Panc1 (cell line): ENCODE measurements at regions not wholly inside any gene's neighbourhood (a gene's known extent, or its start where the extent isn't known, plus 50 kb on each side); places are given as distances from the start of the nearest gene placed in this dataset.
A peak's percentile ranks its signal among the peaks of the same experiment; 100 is the strongest.

Experiments
- ATAC-seq: fragments of 200-7000 bp; cut with Tn5 transposase; 2 replicates; pipeline ENCODE4 v1.9.1; 2020; ENCODE audit warnings: mild to moderate bottlenecking, moderate library complexity
- BruUV-seq: library from RNA; stranded (reverse); fragments of 400-500 nt; replicated peaks from 2 replicates; lab custom pipeline; 2021; lab: Mats Ljungman, UMichigan
- CTCF ChIA-PET: fragments of 300-600 bp; sonication (Branson Sonifier 250); formaldehyde crosslinking; loops from one replicate; lab custom pipeline; 2022; ENCODE audit warnings: antibody characterized with exemption; lab: Charles Lee
- POLR2A ChIA-PET: fragments of 300-600 bp; sonication (Branson Sonifier 250); formaldehyde crosslinking; loops from one replicate; lab custom pipeline; 2022; ENCODE audit warnings: antibody characterized with exemption; lab: Charles Lee
- DNase-seq: peaks from one replicate; pipeline ENCODE4 v3.0.0-alpha.2; 2010; ENCODE audit warnings: low read depth, low spot score
- H3K27ac ChIP-seq: 2 replicates; pipeline ENCODE4 v1.5.1; 2011; ENCODE audit warnings: mild to moderate bottlenecking, low read length, inconsistent platforms
- H3K27me3 ChIP-seq: fragments of 200-500 bp; sonication (Bioruptor generic); 2 replicates; pipeline ENCODE4 v1.6.0; 2014; ENCODE audit warnings: low read length, inconsistent platforms; ENCODE audit not compliant: control insufficient read depth, insufficient read depth
- H3K36me3 ChIP-seq: fragments of 200-500 bp; sonication (Bioruptor generic); 2 replicates; pipeline ENCODE4 v1.5.1; 2014; ENCODE audit warnings: inconsistent platforms, mild to moderate bottlenecking, low read length, moderate library complexity; ENCODE audit not compliant: control insufficient read depth, insufficient read depth
- H3K4me1 ChIP-seq: 2 replicates; pipeline ENCODE4 v1.5.1; 2011; ENCODE audit warnings: inconsistent platforms, mild to moderate bottlenecking, low read length, moderate library complexity; ENCODE audit not compliant: control insufficient read depth, insufficient read depth
- H3K4me3 ChIP-seq, 2 experiments: 2 replicates each; pipeline ENCODE4 v1.5.1; 2011 to 2012; ENCODE audit warnings: low read depth in 2 of 2, low read length in 2 of 2, mild to moderate bottlenecking in 2 of 2, inconsistent platforms in 1 of 2, moderate library complexity in 1 of 2
- H3K9me3 ChIP-seq: fragments of 200-500 bp; sonication (Bioruptor generic); 2 replicates; pipeline ENCODE4 v1.5.1; 2014; ENCODE audit warnings: low read depth, mild to moderate bottlenecking, inconsistent platforms, low read length, moderate library complexity; ENCODE audit not compliant: control insufficient read depth, insufficient read depth
- CTCF ChIP-seq: fragments of 450-650 bp; IDR thresholded peaks from 2 replicates; pipeline ENCODE4 v1.5.1; 2017; ENCODE audit warnings: mild to moderate bottlenecking
- POLR2AphosphoS5 ChIP-seq: IDR thresholded peaks from 2 replicates; pipeline ENCODE4 v1.6.1; 2012; ENCODE audit warnings: mild to moderate bottlenecking, low read depth, low read length, moderate library complexity
- SIN3A ChIP-seq: IDR thresholded peaks from 2 replicates; pipeline ENCODE4 v1.6.1; 2012; ENCODE audit warnings: low read depth, mild to moderate bottlenecking, low read length, moderate library complexity, borderline replicate concordance; ENCODE audit not compliant: insufficient read depth
- TCF7L2 ChIP-seq: IDR thresholded peaks from 2 replicates; pipeline ENCODE4 v1.6.1; 2011; ENCODE audit warnings: mild to moderate bottlenecking, low read depth, low read length, inconsistent platforms
- in situ Hi-C: cut with HindIII; loops from 2 replicates; pipeline ENCODE4 v1.10.0; 2016; ENCODE audit warnings: low sequenced_read_pairs, low pct_unique_long_range_greater_than_20kb
- intact Hi-C: fragments of 100-400 bp; cut with micrococcal nuclease; formaldehyde crosslinking; loops from one replicate; pipeline ENCODE4 v1.10.0; 2022; ENCODE audit not compliant: unreplicated experiment
- TF ChIP-seq, protein P1 (sequence below), 2 experiments: IDR thresholded peaks; 2 replicates each; pipeline ENCODE4 v1.6.1; 2011 to 2012; ENCODE audit warnings: low read depth in 2 of 2, control low read depth in 1 of 2, low read length in 1 of 2, mild to moderate bottlenecking in 1 of 2, moderate library complexity in 1 of 2; ENCODE audit not compliant: insufficient read depth in 1 of 2

- H3K27me3 ChIP-seq = peaks cover 18% of the 10 kb centered on the region
- CTCF ChIA-PET = interaction anchor here (0.6 to 0.9 kb wide), 3 partner anchors 9 to 403 kb away, joined by 3 to 4 read pairs (median 3); no protein-coding TSS in a partner anchor
- H3K4me3 ChIP-seq = no peak overlapping the region
- H3K4me1 ChIP-seq = no peaks in the 10 kb centered on the region
- no peak overlapping the region for H3K27ac ChIP-seq
- H3K36me3 ChIP-seq = no peaks in the 10 kb centered on the region
- BruUV-seq = no TSS peak
- H3K9me3 ChIP-seq = no peaks in the 10 kb centered on the region
- intact Hi-C loops (no loop called here), in situ Hi-C loops (no loop called here)
- DNase-seq (peak; percentile 42), ATAC-seq (peak; percentile 95)
- POLR2A ChIA-PET = no interaction called here
- TF ChIP-seq POLR2AphosphoS5 (no peak), CTCF (peak; percentile 94)
These were observed 92.7 kb upstream of the GPR26 start for GRCh38 chr10:123573236-123574108.

GRCh38 chr10:123574109-123574698 lies 92.0 kb upstream of the GPR26 start:
- Histone ChIP-seq H3K36me3 (no peaks in the 10 kb centered on the region), H3K27me3 (peaks cover 14% of the 10 kb centered on the region), H3K27ac (no peak overlapping the region), H3K4me3 (no peak overlapping the region), H3K9me3 (no peaks in the 10 kb centered on the region), H3K4me1 (no peaks in the 10 kb centered on the region)
- ATAC-seq (no peak), DNase-seq (no peak)
- in situ Hi-C loops (no loop called here), intact Hi-C loops (no loop called here)
- CTCF ChIA-PET = interaction anchor here (0.7 kb wide), 1 partner anchor 273 kb away, joined by 3 read pairs; no protein-coding TSS in a partner anchor
- no peak for TF ChIP-seq TCF7L2
- TF ChIP-seq, protein P1, sequence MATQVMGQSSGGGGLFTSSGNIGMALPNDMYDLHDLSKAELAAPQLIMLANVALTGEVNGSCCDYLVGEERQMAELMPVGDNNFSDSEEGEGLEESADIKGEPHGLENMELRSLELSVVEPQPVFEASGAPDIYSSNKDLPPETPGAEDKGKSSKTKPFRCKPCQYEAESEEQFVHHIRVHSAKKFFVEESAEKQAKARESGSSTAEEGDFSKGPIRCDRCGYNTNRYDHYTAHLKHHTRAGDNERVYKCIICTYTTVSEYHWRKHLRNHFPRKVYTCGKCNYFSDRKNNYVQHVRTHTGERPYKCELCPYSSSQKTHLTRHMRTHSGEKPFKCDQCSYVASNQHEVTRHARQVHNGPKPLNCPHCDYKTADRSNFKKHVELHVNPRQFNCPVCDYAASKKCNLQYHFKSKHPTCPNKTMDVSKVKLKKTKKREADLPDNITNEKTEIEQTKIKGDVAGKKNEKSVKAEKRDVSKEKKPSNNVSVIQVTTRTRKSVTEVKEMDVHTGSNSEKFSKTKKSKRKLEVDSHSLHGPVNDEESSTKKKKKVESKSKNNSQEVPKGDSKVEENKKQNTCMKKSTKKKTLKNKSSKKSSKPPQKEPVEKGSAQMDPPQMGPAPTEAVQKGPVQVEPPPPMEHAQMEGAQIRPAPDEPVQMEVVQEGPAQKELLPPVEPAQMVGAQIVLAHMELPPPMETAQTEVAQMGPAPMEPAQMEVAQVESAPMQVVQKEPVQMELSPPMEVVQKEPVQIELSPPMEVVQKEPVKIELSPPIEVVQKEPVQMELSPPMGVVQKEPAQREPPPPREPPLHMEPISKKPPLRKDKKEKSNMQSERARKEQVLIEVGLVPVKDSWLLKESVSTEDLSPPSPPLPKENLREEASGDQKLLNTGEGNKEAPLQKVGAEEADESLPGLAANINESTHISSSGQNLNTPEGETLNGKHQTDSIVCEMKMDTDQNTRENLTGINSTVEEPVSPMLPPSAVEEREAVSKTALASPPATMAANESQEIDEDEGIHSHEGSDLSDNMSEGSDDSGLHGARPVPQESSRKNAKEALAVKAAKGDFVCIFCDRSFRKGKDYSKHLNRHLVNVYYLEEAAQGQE (IDR thresholded peaks at IDR 0.05; ENCODE audit: insufficient read depth in 1 of 2, low read depth in 2 of 2, low read length in 1 of 2) = no peak
- TF ChIP-seq CTCF = no peak
- TF ChIP-seq POLR2AphosphoS5 = no peak
- no peak for TF ChIP-seq SIN3A
- no TSS peak for BruUV-seq
- POLR2A ChIA-PET = no interaction called here
